Liver (tissue), 8 donors: ENCODE measurements at regions not wholly inside any gene's neighbourhood (a gene's known extent, or its start where the extent isn't known, plus 50 kb on each side); places are given as distances from the start of the nearest gene placed in this dataset.

ENCODE experiments used
- DNase-seq: peaks from one replicate; pipeline ENCODE4 v3.0.0-alpha.2; 2017; ENCODE audit warnings: low spot score
- H3K27ac ChIP-seq, 2 donors: one replicate each; pipeline ENCODE4 v1.7.0; 2013; ENCODE audit warnings: inconsistent platforms in 2 of 2, low read length in 2 of 2, control low read depth in 1 of 2, low read depth in 1 of 2, mild to moderate bottlenecking in 1 of 2
- H3K27me3 ChIP-seq, 4 donors: one replicate each; pipeline versions ENCODE4 v1.6.1 to v1.7.0; 2013; ENCODE audit warnings: low read length in 3 of 4, inconsistent platforms in 1 of 4, mild to moderate bottlenecking in 1 of 4, moderate library complexity in 1 of 4; ENCODE audit not compliant: control insufficient read depth in 4 of 4, insufficient read depth in 4 of 4
- H3K36me3 ChIP-seq, 4 donors: one replicate each; pipeline versions ENCODE4 v1.6.1 to v1.7.0; 2013; ENCODE audit warnings: low read length in 3 of 4, mild to moderate bottlenecking in 3 of 4, low read depth in 1 of 4, moderate library complexity in 1 of 4; ENCODE audit not compliant: control insufficient read depth in 4 of 4, insufficient read depth in 3 of 4
- H3K4me1 ChIP-seq, 4 donors: one replicate each; pipeline versions ENCODE4 v1.6.1 to v1.7.0; 2013; ENCODE audit warnings: low read length in 3 of 4, mild to moderate bottlenecking in 3 of 4, moderate library complexity in 1 of 4; ENCODE audit not compliant: control insufficient read depth in 4 of 4, insufficient read depth in 4 of 4
- H3K4me3 ChIP-seq, 3 donors: one replicate each; pipeline versions ENCODE4 v1.6.1 to v1.7.0; 2013; ENCODE audit warnings: low read length in 3 of 3, control low read depth in 1 of 3, low read depth in 1 of 3, mild to moderate bottlenecking in 1 of 3
- H3K9ac ChIP-seq, 2 donors: one replicate each; pipeline ENCODE4 v1.7.0; 2013; ENCODE audit warnings: low read length in 2 of 2, mild to moderate bottlenecking in 2 of 2, moderate library complexity in 2 of 2, control low read depth in 1 of 2, low read depth in 1 of 2
- H3K9me3 ChIP-seq, 4 donors: one replicate each; pipeline versions ENCODE4 v1.6.1 to v1.7.0; 2013; ENCODE audit warnings: low read length in 3 of 4; ENCODE audit not compliant: control insufficient read depth in 4 of 4
- FOXA1 ChIP-seq: IDR thresholded peaks from 2 replicates; pipeline ENCODE4 v1.6.1; 2016; ENCODE audit warnings: antibody characterized with exemption
- GABPA ChIP-seq, 2 donors: IDR thresholded peaks in 1 of 2; conservative IDR thresholded peaks in 1 of 2; 2 replicates each; pipeline ENCODE4 v1.6.1; 2016; ENCODE audit warnings: antibody characterized with exemption in 2 of 2, mild to moderate bottlenecking in 1 of 2, moderate library complexity in 1 of 2
- HNF4A ChIP-seq, 2 donors: conservative IDR thresholded peaks; 2 replicates each; pipeline ENCODE4 v1.6.1; 2016; ENCODE audit warnings: antibody characterized with exemption in 2 of 2, mild to moderate bottlenecking in 2 of 2
- HNF4G ChIP-seq: IDR thresholded peaks from 2 replicates; pipeline ENCODE4 v1.6.1; 2016; ENCODE audit warnings: antibody characterized with exemption
- MAX ChIP-seq: IDR thresholded peaks from 2 replicates; pipeline ENCODE4 v1.6.1; 2016; ENCODE audit warnings: antibody characterized with exemption
- NR2F2 ChIP-seq: IDR thresholded peaks from 2 replicates; pipeline ENCODE4 v1.6.1; 2016; ENCODE audit warnings: antibody characterized with exemption
- RAD21 ChIP-seq, 2 donors: IDR thresholded peaks; 2 replicates each; pipeline ENCODE4 v1.6.1; 2016; ENCODE audit warnings: antibody characterized with exemption in 2 of 2, mild to moderate bottlenecking in 2 of 2
- RXRA ChIP-seq, 2 donors: IDR thresholded peaks; 2 replicates each; pipeline ENCODE4 v1.6.1; 2017 to 2018; ENCODE audit warnings: antibody characterized with exemption in 2 of 2, mild to moderate bottlenecking in 1 of 2
- TAF1 ChIP-seq: conservative IDR thresholded peaks from 2 replicates; pipeline ENCODE4 v1.6.1; 2016; ENCODE audit warnings: antibody characterized with exemption, mild to moderate bottlenecking
- YY1 ChIP-seq: IDR thresholded peaks from 2 replicates; pipeline ENCODE4 v1.6.1; 2016; ENCODE audit warnings: antibody characterized with exemption, mild to moderate bottlenecking
- WGBS: extraction: QIAGEN DNeasy Blood & Tissue Kit; methylation state at CpG from one replicate; pipeline ENCODE4 v1.1.7; 2013; 5-methylcytosine and 5-hydroxymethylcytosine counted together
- TF ChIP-seq, protein P1 (sequence below): IDR thresholded peaks from 2 replicates; pipeline ENCODE4 v1.6.1; 2016; ENCODE audit warnings: antibody characterized with exemption, mild to moderate bottlenecking
- TF ChIP-seq, protein P2 (sequence below): IDR thresholded peaks from 2 replicates; pipeline ENCODE4 v1.6.1; 2016; ENCODE audit warnings: antibody characterized with exemption
- TF ChIP-seq, protein P3 (sequence below): fragments of 150-350 bp; IDR thresholded peaks from 2 replicates; pipeline ENCODE4 v1.5.1; 2017; ENCODE audit warnings: improper control_type of control experiment, low read depth, low read length; ENCODE audit not compliant: missing input control
- donor health status: healthy.
- donor health status: healthy.
- donor health status: healthy.
- donor health status: healthy.
- donor health status: healthy.

DNA sequence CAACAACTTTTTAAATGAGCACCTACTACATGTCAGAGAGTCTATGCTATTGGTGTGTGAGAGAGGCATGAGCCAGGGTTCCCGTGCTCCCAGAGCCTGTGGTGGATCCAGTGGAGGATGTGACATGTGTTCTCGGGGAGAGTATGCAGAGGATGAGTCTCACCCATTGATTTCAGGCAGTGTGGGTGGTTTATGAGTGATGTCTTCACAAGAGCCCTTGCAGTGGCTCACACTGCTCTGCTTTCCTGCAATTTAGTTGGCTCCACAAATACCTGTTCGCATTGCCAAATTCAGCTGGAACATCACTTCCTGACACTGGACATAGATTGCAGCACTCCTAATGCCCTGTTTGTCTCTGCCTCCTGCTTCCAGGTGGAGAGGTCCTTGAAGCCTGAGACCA lies 243.6 kb upstream of the CXCR4 start (continued):
- TF ChIP-seq, protein P1, sequence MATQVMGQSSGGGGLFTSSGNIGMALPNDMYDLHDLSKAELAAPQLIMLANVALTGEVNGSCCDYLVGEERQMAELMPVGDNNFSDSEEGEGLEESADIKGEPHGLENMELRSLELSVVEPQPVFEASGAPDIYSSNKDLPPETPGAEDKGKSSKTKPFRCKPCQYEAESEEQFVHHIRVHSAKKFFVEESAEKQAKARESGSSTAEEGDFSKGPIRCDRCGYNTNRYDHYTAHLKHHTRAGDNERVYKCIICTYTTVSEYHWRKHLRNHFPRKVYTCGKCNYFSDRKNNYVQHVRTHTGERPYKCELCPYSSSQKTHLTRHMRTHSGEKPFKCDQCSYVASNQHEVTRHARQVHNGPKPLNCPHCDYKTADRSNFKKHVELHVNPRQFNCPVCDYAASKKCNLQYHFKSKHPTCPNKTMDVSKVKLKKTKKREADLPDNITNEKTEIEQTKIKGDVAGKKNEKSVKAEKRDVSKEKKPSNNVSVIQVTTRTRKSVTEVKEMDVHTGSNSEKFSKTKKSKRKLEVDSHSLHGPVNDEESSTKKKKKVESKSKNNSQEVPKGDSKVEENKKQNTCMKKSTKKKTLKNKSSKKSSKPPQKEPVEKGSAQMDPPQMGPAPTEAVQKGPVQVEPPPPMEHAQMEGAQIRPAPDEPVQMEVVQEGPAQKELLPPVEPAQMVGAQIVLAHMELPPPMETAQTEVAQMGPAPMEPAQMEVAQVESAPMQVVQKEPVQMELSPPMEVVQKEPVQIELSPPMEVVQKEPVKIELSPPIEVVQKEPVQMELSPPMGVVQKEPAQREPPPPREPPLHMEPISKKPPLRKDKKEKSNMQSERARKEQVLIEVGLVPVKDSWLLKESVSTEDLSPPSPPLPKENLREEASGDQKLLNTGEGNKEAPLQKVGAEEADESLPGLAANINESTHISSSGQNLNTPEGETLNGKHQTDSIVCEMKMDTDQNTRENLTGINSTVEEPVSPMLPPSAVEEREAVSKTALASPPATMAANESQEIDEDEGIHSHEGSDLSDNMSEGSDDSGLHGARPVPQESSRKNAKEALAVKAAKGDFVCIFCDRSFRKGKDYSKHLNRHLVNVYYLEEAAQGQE, result no peak
- no peak for TF ChIP-seq RXRA (IDR thresholded peaks at IDR 0.05)

DNA sequence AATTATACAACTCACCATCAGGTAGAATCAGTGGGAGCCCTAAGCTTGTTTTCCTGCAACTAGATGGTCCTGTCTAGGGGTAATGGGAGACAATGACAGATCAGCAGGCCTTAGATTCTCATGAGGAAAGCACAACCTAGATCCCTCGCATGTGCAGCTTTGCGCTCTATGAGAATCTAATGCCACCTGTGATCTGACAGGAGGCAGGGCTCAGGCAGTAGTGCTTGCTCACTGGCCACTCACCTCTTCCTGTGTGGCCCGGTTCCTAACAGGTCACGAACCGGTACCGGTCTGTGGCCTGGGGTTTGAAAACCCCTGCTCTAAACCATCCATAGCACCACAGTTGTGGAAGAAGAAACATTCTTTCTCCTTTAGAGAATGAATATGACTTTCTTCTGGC lies 242.8 kb upstream of the CXCR4 start:
- 94% methylated on average over 6 of the region's 6 CpGs for whole genome bisulfite sequencing
- DNase-seq, result no peak
- no peak overlapping the region for H3K4me3 ChIP-seq
- H3K9me3 ChIP-seq, result no peaks in the 10 kb centered on the region
- H3K27me3 ChIP-seq, result no peaks in the 10 kb centered on the region
- no peak overlapping the region for H3K9ac ChIP-seq
- H3K4me1 ChIP-seq, result no peaks in the 10 kb centered on the region
- TF ChIP-seq, protein P1, result no peak
- TF ChIP-seq, protein P2, sequence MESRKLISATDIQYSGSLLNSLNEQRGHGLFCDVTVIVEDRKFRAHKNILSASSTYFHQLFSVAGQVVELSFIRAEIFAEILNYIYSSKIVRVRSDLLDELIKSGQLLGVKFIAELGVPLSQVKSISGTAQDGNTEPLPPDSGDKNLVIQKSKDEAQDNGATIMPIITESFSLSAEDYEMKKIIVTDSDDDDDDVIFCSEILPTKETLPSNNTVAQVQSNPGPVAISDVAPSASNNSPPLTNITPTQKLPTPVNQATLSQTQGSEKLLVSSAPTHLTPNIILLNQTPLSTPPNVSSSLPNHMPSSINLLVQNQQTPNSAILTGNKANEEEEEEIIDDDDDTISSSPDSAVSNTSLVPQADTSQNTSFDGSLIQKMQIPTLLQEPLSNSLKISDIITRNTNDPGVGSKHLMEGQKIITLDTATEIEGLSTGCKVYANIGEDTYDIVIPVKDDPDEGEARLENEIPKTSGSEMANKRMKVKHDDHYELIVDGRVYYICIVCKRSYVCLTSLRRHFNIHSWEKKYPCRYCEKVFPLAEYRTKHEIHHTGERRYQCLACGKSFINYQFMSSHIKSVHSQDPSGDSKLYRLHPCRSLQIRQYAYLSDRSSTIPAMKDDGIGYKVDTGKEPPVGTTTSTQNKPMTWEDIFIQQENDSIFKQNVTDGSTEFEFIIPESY, result no peak
- H3K36me3 ChIP-seq, result no peaks in the 10 kb centered on the region
- H3K27ac ChIP-seq, result no peak overlapping the region

- Histone ChIP-seq H3K27ac (no peak overlapping the region), H3K4me1 (no peaks in the 10 kb centered on the region), H3K9me3 (no peaks in the 10 kb centered on the region), H3K4me3 (no peak overlapping the region), H3K36me3 (no peaks in the 10 kb centered on the region), H3K27me3 (no peaks in the 10 kb centered on the region), H3K9ac (no peak overlapping the region)
- DNase-seq, result no peak
- 88% methylated on average over 5 of the region's 5 CpGs for WGBS
- TF ChIP-seq FOXA1, result no peak
- TF ChIP-seq, protein P1, result no peak
- no peak for TF ChIP-seq HNF4G
- no peak for TF ChIP-seq RXRA (IDR thresholded peaks at IDR 0.05)
- TF ChIP-seq RAD21 (IDR thresholded peaks at IDR 0.05), result no peak
- TF ChIP-seq NR2F2, result no peak
- no peak for TF ChIP-seq MAX
- TF ChIP-seq, protein P3, sequence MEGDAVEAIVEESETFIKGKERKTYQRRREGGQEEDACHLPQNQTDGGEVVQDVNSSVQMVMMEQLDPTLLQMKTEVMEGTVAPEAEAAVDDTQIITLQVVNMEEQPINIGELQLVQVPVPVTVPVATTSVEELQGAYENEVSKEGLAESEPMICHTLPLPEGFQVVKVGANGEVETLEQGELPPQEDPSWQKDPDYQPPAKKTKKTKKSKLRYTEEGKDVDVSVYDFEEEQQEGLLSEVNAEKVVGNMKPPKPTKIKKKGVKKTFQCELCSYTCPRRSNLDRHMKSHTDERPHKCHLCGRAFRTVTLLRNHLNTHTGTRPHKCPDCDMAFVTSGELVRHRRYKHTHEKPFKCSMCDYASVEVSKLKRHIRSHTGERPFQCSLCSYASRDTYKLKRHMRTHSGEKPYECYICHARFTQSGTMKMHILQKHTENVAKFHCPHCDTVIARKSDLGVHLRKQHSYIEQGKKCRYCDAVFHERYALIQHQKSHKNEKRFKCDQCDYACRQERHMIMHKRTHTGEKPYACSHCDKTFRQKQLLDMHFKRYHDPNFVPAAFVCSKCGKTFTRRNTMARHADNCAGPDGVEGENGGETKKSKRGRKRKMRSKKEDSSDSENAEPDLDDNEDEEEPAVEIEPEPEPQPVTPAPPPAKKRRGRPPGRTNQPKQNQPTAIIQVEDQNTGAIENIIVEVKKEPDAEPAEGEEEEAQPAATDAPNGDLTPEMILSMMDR, result no peak
- no peak for TF ChIP-seq GABPA (IDR thresholded peaks at IDR 0.05 in 1 of 2, conservative IDR thresholded peaks at IDR 0.05 in 1 of 2)
- TF ChIP-seq YY1, result no peak
- no peak for TF ChIP-seq TAF1
- TF ChIP-seq HNF4A (conservative IDR thresholded peaks at IDR 0.05), result no peak
Observed at GRCh38 chr2:136359121-136359965, 241.4 kb upstream of the CXCR4 start.
